SK-N-MC (cell line): ENCODE measurements at regions not wholly inside any gene's neighbourhood (a gene's known extent, or its start where the extent isn't known, plus 50 kb on each side); places are given as distances from the start of the nearest gene placed in this dataset.
"Not testable (repeated sequence)": the region's sequence is repeated elsewhere in the genome, so short reads cannot be mapped to it uniquely, and the experiment has no call there.

Experiments
- DNase-seq: peaks from one replicate; pipeline ENCODE4 v3.0.0-alpha.2; 2011; ENCODE audit warnings: low read depth, low spot score
- H3K27ac ChIP-seq: fragments of 200-600 bp; sonication (generic); 2 replicates; pipeline ENCODE4 v1.5.1; 2016; ENCODE audit warnings: mixed run types
- H3K36me3 ChIP-seq: fragments of 200-600 bp; sonication (generic); 2 replicates; pipeline ENCODE4 v1.6.1; 2017; ENCODE audit warnings: antibody characterized with exemption, low read length, mixed read lengths; ENCODE audit not compliant: insufficient read depth
- H3K4me3 ChIP-seq: fragments of 200-600 bp; sonication (generic); 2 replicates; pipeline ENCODE4 v1.5.1; 2016
- H3K9ac ChIP-seq: fragments of 200-600 bp; sonication (generic); 2 replicates; pipeline ENCODE4 v1.8.0; 2017; ENCODE audit warnings: mixed run types, mixed read lengths; ENCODE audit not compliant: insufficient read length
- H3K9me3 ChIP-seq: fragments of 200-600 bp; sonication (generic); 2 replicates; pipeline ENCODE4 v1.6.1; 2017; ENCODE audit warnings: low read depth, mild to moderate bottlenecking, antibody characterized with exemption, low read length, moderate library complexity, mixed read lengths
- EZH2 ChIP-seq: fragments of 200-600 bp; sonication (generic); IDR thresholded peaks from one replicate; pipeline ENCODE4 v1.6.1; 2017; ENCODE audit warnings: antibody characterized with exemption
- FOXP2 ChIP-seq: optimal IDR thresholded peaks from 2 replicates; pipeline ENCODE3; 2011; ENCODE audit warnings: mild to moderate bottlenecking, moderate library complexity; ENCODE audit not compliant: insufficient read depth; ENCODE audit errors: extremely low read length, control extremely low read depth
- POLR2AphosphoS5 ChIP-seq: IDR thresholded peaks from 2 replicates; pipeline ENCODE4 v1.6.1; 2012; ENCODE audit warnings: mild to moderate bottlenecking, low read depth, low read length, borderline replicate concordance

DNA sequence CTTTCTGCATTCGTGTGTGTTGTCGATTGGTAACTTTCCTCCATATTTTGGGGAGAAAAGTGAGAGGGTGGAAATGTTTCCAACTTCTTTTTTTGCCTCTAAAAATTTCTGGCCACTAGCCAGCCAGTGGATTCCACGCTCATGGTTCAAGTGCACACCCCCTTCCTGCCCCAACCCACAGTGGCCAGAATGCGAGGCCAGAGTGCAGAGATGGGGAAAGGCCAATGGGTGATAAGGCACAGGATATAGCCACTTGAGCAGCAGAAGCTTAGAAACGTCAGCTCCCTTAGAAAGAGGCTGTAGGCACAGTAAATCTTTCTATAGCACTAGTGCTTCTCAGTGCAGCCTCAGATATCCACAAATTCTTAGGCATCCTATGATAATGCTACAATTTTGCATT is 75.8 kb upstream of the ADRB2 start:
- Histone ChIP-seq H3K9ac (no peak overlapping the region), H3K27ac (no peak overlapping the region), H3K36me3 (no peaks in the 10 kb centered on the region), H3K9me3 (no peaks in the 10 kb centered on the region), H3K4me3 (no peak overlapping the region)
- TF ChIP-seq POLR2AphosphoS5 (no peak), EZH2 (no peak), FOXP2 (no peak)
- DNase-seq: no peak

DNA sequence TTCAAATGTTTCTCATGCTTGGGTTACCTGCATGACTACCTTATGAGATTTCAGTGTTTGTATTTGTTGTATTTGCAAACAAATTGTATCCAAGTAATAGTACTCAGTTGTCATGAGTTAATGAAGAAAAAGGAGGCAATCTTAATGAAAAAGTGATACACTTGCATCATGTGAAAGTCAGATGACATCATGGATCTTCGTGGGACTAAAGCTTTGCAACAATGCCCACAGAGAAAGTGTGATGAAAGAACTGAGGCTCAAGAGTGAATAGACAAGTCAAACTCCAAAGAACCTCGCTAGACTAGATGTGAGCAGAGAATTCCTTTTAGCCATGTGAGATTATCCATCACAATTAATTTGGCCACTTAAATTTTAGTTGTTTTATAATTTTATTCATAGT is 75.4 kb upstream of the ADRB2 start:
- TF ChIP-seq FOXP2: no peak
- TF ChIP-seq EZH2: no peak
- no peak for TF ChIP-seq POLR2AphosphoS5
- Histone ChIP-seq H3K9ac (no peak overlapping the region), H3K27ac (no peak overlapping the region), H3K36me3 (no peaks in the 10 kb centered on the region), H3K4me3 (no peak overlapping the region), H3K9me3 (no peaks in the 10 kb centered on the region)
- DNase-seq: no peak

DNA sequence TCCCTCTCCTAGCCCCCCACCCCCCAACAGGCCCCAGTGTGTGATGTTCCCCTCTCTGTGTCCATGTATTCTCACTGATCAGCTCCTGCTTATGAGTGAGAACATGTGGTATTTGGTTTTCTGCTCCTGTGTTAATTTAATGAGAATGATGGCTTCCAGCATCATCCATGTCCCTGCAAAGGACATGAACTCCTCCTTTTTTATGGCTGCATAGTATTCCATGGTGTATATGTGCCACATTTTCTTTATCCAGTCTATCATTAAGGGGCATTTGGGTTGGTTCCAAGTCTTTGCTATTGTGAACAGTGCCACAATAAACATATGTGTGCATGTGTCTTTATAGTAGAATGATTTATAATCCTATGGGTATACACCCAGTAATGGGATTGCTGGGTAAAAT is 74.0 kb upstream of the ADRB2 start:
- H3K9ac ChIP-seq, DNase-seq, H3K27ac ChIP-seq, H3K4me3 ChIP-seq, H3K9me3 ChIP-seq, H3K36me3 ChIP-seq: not testable (repeated sequence)

DNA sequence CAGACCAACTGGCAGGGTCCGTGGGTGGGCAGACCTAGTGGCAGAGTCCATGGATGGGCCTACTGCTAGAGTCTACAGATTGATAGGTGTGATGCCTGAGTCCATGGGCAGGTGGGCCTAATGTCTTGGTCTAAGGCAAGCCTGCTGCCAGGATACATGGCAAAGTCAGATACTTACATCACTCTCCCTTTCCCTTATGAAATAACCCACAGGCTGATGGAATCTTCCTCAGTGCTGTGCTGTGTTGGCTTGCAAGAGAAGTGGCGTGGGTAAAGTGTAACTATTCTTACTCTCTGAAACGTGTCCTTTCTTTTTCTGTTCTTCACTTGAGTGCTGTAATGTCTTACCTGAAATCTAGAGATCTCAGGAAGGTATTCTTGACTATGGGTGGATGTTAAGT is 67.3 kb upstream of the ADRB2 start:
- no peak overlapping the region for H3K4me3 ChIP-seq
- H3K27ac ChIP-seq: no peak overlapping the region
- H3K9ac ChIP-seq: no peak overlapping the region
- TF ChIP-seq POLR2AphosphoS5 (no peak), FOXP2 (no peak), EZH2 (no peak)
- H3K9me3 ChIP-seq: no peaks in the 10 kb centered on the region
- no peak for DNase-seq
- H3K36me3 ChIP-seq: no peaks in the 10 kb centered on the region

DNA sequence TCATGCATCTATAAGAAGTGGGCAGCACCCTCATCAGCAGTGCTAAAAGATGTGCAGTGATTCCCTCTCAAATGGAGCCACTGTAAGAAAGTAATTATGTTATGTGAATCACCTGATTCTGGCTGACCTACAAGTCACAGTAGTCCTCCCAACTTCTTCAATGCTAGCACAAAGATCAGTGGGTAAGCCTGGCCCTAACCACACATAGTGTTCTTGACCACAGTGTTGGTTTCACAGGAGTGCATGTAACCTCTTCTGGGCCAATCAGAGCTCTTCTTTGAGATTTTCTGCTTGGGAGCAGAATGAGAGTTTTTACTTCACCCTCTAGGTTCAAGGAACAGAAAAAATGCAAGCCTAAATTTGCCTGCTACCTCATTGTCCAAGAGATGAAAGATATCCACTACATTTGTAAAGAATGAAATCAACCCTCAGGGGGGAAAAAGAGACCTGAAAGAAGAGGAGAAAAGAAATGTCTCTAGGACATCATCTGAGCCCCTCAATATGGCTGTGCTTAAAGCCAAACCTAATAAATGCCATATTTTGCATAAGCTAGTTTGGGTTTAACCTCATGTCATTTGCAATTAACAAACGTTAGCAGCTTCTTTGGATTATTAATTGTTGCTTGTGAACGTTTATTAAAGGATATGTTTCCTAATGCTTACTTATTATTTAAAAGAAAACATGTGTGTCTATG is 65.3 kb upstream of the ADRB2 start:
- no peaks in the 10 kb centered on the region for H3K9me3 ChIP-seq
- H3K4me3 ChIP-seq: no peak overlapping the region
- DNase-seq: no peak
- no peak overlapping the region for H3K27ac ChIP-seq
- TF ChIP-seq FOXP2: no peak
- no peak for TF ChIP-seq EZH2
- no peak for TF ChIP-seq POLR2AphosphoS5
- no peaks in the 10 kb centered on the region for H3K36me3 ChIP-seq
- no peak overlapping the region for H3K9ac ChIP-seq

DNA sequence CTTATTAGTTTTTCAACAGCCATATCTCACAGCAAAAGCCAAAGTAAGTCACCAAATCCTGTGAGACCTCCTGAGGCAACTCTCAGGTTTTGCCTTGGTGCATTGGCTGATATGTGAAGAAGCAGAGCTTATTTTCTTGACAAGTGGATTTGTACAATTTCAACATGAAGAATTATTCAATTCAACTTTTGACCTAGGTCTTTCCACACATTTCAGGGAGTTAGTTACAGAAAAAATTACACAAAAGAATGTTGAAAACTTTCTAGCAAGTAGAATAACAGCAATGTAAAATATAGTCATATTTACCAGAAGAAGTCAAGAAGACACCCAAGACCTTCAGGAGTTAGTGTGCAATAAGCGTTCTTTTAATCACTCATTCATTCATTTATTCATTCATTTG is 62.4 kb upstream of the ADRB2 start:
- Histone ChIP-seq H3K36me3 (no peaks in the 10 kb centered on the region), H3K4me3 (no peak overlapping the region), H3K27ac (no peak overlapping the region), H3K9me3 (no peaks in the 10 kb centered on the region), H3K9ac (no peak overlapping the region)
- no peak for DNase-seq
- TF ChIP-seq FOXP2 (no peak), POLR2AphosphoS5 (no peak), EZH2 (no peak)

DNA sequence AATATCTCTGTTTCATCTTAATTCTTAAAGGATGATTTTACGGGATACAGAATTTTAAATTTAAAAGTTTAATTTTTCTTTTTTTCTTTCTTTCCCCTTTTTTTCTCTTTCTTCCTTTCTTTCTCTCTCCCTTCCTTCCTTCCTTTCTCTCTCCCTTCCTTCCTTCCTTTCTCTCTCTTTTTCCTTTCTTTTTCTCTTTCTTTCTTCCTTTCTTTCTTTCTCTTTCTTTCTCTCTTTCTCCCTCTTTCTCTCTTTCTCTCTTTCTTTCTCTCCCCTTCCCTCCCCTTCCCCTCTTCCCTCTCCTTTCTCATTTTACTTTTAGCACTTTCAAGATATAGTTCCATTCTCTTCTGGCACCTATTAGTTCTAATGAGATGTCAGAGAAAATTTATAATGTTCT is 61.4 kb upstream of the ADRB2 start:
- Histone ChIP-seq H3K36me3 (no peaks in the 10 kb centered on the region), H3K9ac (no peak overlapping the region), H3K27ac (no peak overlapping the region), H3K9me3 (no peaks in the 10 kb centered on the region), H3K4me3 (no peak overlapping the region)
- no peak for TF ChIP-seq EZH2
- no peak for TF ChIP-seq POLR2AphosphoS5
- no peak for TF ChIP-seq FOXP2
- no peak for DNase-seq

DNA sequence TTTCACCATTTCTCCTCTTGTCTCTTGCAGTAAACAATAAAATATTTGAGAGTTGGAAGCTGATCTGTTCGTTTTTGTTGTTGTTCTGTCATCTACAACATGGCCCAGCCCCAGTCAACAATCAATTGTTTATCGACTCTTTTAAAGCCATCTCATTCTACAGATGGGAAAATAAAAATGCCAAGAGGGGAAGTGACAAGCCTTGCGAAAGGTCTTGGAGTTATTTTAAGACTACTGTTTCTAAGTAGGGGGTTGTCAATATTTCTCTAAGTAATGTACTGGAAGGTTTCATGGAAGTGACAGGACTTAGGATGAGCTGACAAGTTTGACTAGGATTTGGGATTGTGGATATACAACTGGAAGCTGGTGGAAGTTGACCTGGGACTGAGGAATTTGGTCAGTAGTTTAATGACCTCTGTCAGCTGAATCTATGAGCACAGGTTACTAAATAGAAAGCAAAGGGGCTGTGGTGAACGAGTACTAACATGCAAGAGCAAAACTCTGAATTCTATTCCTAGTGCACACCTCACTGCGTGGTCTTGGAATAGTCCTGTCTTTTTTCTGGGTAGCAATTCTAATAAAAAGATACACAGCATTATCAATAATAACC is 57.5 kb upstream of the ADRB2 start:
- no peak for DNase-seq
- no peak for TF ChIP-seq POLR2AphosphoS5
- no peak for TF ChIP-seq FOXP2
- TF ChIP-seq EZH2: no peak
- no peak overlapping the region for H3K9ac ChIP-seq
- H3K36me3 ChIP-seq: no peaks in the 10 kb centered on the region
- no peak overlapping the region for H3K4me3 ChIP-seq
- H3K9me3 ChIP-seq: no peaks in the 10 kb centered on the region
- no peak overlapping the region for H3K27ac ChIP-seq

DNA sequence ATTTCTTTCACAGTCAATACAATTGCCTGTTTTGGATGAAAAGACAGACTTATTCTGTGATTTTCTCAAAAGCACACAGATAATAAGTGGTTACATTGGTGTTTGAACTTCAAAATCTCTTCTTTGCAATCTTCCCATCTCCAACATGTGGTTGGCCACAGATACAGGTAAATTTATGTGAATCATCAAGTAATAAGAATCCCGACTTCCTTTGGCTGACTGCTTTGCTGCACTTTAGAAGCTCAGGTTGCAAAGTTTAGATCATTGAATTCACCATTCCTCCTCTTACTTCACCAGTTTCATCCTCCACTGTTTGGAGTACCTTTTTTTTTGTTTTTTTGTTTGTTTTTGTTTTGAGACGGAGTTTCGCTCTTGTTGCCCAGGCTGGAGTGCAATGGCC is 56.5 kb upstream of the ADRB2 start:
- Histone ChIP-seq H3K9ac (no peak overlapping the region), H3K9me3 (no peaks in the 10 kb centered on the region), H3K36me3 (no peaks in the 10 kb centered on the region), H3K4me3 (no peak overlapping the region), H3K27ac (no peak overlapping the region)
- no peak for TF ChIP-seq EZH2
- no peak for TF ChIP-seq POLR2AphosphoS5
- TF ChIP-seq FOXP2: no peak
- DNase-seq: no peak
